ENCODE measurements at regions not wholly inside any gene's neighbourhood (a gene's known extent, or its start where the extent isn't known, plus 50 kb on each side); places are given as distances from the start of the nearest gene placed in this dataset.

GRCh38 chr10:4482659-4483058, 343.3 kb upstream of the AKR1E2 start:
- TF ChIP-seq CTCF (IDR thresholded peaks at IDR 0.05; ENCODE audit: insufficient read depth, low read length) (no peak), REST (IDR thresholded peaks at IDR 0.05; ENCODE audit: insufficient replicate concordance, low read depth) (no peak), POLR2AphosphoS5 (IDR thresholded peaks at IDR 0.05; ENCODE audit: low read depth) (no peak)
